Breast epithelium (tissue), 4 donors: ENCODE measurements at regions not wholly inside any gene's neighbourhood (a gene's known extent, or its start where the extent isn't known, plus 50 kb on each side); places are given as distances from the start of the nearest gene placed in this dataset.

ENCODE experiments used
- DNase-seq, 2 donors: peaks; one replicate each; pipeline ENCODE4 v3.0.0-alpha.2; 2019; ENCODE audit warnings: low spot score in 2 of 2
- H3K27ac ChIP-seq, 2 donors: fragments of 200-600 bp; sonication (generic) in 1 of 2; one replicate each; pipeline ENCODE4 v1.5.1; 2016 to 2019; ENCODE audit warnings: mild to moderate bottlenecking in 1 of 2
- H3K27me3 ChIP-seq, 2 donors: fragments of 200-600 bp; sonication (generic) in 1 of 2; one replicate each; pipeline versions ENCODE4 v1.5.1 to v1.6.0; 2017 to 2019; ENCODE audit warnings: control low read depth in 1 of 2, mild to moderate bottlenecking in 1 of 2
- H3K36me3 ChIP-seq: fragments of 200-600 bp; one replicate; pipeline ENCODE4 v1.5.1; 2019
- H3K4me1 ChIP-seq, 2 donors: fragments of 200-600 bp; sonication (generic); one replicate each; pipeline ENCODE4 v1.5.1; 2016 to 2019; ENCODE audit warnings: control low read depth in 1 of 2
- H3K4me3 ChIP-seq, 3 donors: fragments of 200-600 bp; sonication (generic); 1 replicate in 2 of 3; 2 replicates in 1 of 3; pipeline ENCODE4 v1.5.1; 2016 to 2019; ENCODE audit warnings: mild to moderate bottlenecking in 3 of 3, moderate library complexity in 2 of 3
- H3K9me3 ChIP-seq, 2 donors: fragments of 200-600 bp; sonication (generic) in 1 of 2; one replicate each; pipeline ENCODE4 v1.5.1; 2016 to 2019; ENCODE audit warnings: control low read depth in 1 of 2
- CTCF ChIP-seq, 3 donors: fragments of 450-650 bp; IDR thresholded peaks; one replicate each; pipeline ENCODE4 v1.5.1; 2016 to 2017; ENCODE audit warnings: antibody characterized with exemption in 3 of 3, mild to moderate bottlenecking in 3 of 3, moderate library complexity in 3 of 3
- POLR2A ChIP-seq: fragments of 450-650 bp; IDR thresholded peaks from one replicate; pipeline ENCODE4 v1.6.1; 2016; ENCODE audit warnings: antibody characterized with exemption, mild to moderate bottlenecking, moderate library complexity
- POLR2AphosphoS5 ChIP-seq, 3 donors: sonication (generic); formaldehyde crosslinking; IDR thresholded peaks; one replicate each; pipeline ENCODE4 v1.6.1; 2017; ENCODE audit warnings: antibody characterized with exemption in 3 of 3
- intact Hi-C: fragments of 100-400 bp; cut with DNase I; formaldehyde crosslinking; loops from one replicate; pipeline ENCODE4 v1.15.1; 2023; ENCODE audit warnings: low total_unique reads

GRCh38 chr4:96471956-96472867 lies 632.3 kb downstream of the PDHA2 start:
- Histone ChIP-seq H3K4me3 (no peak overlapping the region), H3K9me3 (no peaks in the 10 kb centered on the region), H3K36me3 (no peaks in the 10 kb centered on the region), H3K27ac (no peak overlapping the region), H3K4me1 (no peaks in the 10 kb centered on the region), H3K27me3 (no peaks in the 10 kb centered on the region)
- DNase-seq, result no peak
- intact Hi-C loops, result no loop called here
- TF ChIP-seq POLR2AphosphoS5 (IDR thresholded peaks at IDR 0.05), result no peak
- no peak for TF ChIP-seq CTCF (IDR thresholded peaks at IDR 0.05)
- no peak for TF ChIP-seq POLR2A

- no peaks in the 10 kb centered on the region for H3K36me3 ChIP-seq
- no peak overlapping the region for H3K4me3 ChIP-seq
- intact Hi-C loops, result no loop called here
- H3K4me1 ChIP-seq, result no peaks in the 10 kb centered on the region
- DNase-seq, result no peak
- TF ChIP-seq POLR2AphosphoS5 (IDR thresholded peaks at IDR 0.05) (no peak), CTCF (IDR thresholded peaks at IDR 0.05) (no peak), POLR2A (no peak)
- no peaks in the 10 kb centered on the region for H3K27me3 ChIP-seq
- H3K9me3 ChIP-seq, result no peaks in the 10 kb centered on the region
- H3K27ac ChIP-seq, result no peak overlapping the region
These were observed 633.4 kb downstream of the PDHA2 start for GRCh38 chr4:96473246-96473645.

DNA sequence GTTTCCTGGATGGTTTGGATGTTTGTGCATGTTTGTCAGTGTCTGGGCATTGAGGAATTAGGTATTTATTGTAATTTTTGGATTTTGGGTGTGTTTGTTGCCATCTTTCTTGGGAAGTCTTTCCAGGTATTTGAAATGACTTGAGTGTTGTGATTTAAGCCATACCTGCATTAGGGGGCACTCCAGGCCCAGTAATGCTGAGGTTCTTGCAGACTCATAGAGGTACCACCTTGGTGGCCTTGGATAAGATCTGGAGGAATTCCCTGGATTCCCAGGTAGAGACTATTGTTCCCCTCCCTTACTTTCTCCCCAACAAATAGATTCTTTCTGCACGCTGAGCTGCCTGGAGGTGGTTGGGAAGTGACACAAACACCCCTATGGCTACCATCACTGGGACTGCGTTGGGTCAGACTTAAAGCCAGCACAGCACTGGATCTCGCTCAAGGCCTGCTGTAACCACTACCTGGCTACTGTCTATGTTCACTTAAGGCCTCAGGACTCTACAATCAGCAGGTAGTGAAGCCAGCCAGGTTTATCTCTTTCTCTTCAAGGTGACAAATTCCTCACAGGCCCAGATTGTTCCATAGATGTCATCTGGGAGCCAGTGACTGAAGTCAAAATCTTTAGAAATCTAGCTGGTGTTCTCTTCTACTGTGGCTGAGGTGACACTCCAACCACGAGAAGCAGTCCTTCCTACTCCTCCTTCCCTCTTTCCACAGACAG lies 643.6 kb downstream of the PDHA2 start:
- Histone ChIP-seq H3K9me3 (no peaks in the 10 kb centered on the region), H3K4me3 (no peak overlapping the region), H3K4me1 (no peaks in the 10 kb centered on the region), H3K27ac (no peak overlapping the region), H3K36me3 (no peaks in the 10 kb centered on the region), H3K27me3 (no peaks in the 10 kb centered on the region)
- intact Hi-C loops, result no loop called here
- no peak for DNase-seq
- no peak for TF ChIP-seq CTCF (IDR thresholded peaks at IDR 0.05)

GRCh38 chr4:96486563-96486962 lies 646.7 kb downstream of the PDHA2 start:
- Histone ChIP-seq H3K4me1 (no peaks in the 10 kb centered on the region), H3K9me3 (no peaks in the 10 kb centered on the region), H3K36me3 (no peaks in the 10 kb centered on the region), H3K4me3 (no peak overlapping the region), H3K27me3 (no peaks in the 10 kb centered on the region), H3K27ac (no peak overlapping the region)
- intact Hi-C loops, result no loop called here
- TF ChIP-seq CTCF (IDR thresholded peaks at IDR 0.05) (no peak), POLR2A (no peak), POLR2AphosphoS5 (IDR thresholded peaks at IDR 0.05) (no peak)
- no peak for DNase-seq

DNA sequence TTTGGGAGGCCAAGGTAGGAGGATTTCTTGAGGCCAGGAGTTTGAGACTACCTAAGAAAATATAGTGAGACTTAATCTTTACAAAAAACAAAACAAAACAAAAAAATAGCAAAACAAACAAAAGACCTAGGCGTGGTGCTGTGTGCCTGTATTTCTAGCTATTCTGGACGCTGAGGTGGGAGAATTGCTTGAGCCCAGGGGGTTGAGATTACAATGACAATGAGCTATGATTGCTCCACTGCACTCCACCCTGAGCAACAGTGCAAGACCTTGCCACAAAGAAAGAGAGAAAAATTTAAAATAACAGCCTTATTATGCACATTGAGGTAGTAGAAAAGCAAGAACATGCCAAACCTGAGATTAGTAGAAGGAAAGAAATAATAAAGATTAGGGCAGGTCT lies 657.7 kb downstream of the PDHA2 start:
- Histone ChIP-seq H3K4me3 (no peak overlapping the region), H3K9me3 (peaks cover 4 to 21% of the 10 kb centered on the region in 2 donors), H3K36me3 (no peaks in the 10 kb centered on the region), H3K27me3 (no peaks in the 10 kb centered on the region), H3K27ac (no peak overlapping the region), H3K4me1 (no peaks in the 10 kb centered on the region)
- DNase-seq, result no peak
- intact Hi-C loops, result no loop called here
- TF ChIP-seq POLR2AphosphoS5 (IDR thresholded peaks at IDR 0.05) (no peak), POLR2A (no peak), CTCF (IDR thresholded peaks at IDR 0.05) (no peak)
